IMR-90 (cell line): ENCODE measurements at regions not wholly inside any gene's neighbourhood (a gene's known extent, or its start where the extent isn't known, plus 50 kb on each side); places are given as distances from the start of the nearest gene placed in this dataset.

Experiments used
- ATAC-seq: fragments of 200-7000 bp; cut with Tn5 transposase; 2 replicates; pipeline ENCODE4 v1.9.1; 2020; ENCODE audit warnings: low read depth, mild to moderate bottlenecking, moderate library complexity
- BruUV-seq: library from RNA; stranded (reverse); fragments of 400-500 nt; replicated peaks from 2 replicates; lab custom pipeline; 2021; lab: Mats Ljungman, UMichigan
- CTCF ChIA-PET: fragments of 300-600 bp; formaldehyde crosslinking; extraction: SDS; loops from one replicate; lab custom pipeline; 2021; ENCODE audit warnings: antibody characterized with exemption; lab: Yijun Ruan, JAX
- POLR2A ChIA-PET: fragments of 300-600 bp; sonication (Branson Sonifier 250); formaldehyde crosslinking; loops from one replicate; lab custom pipeline; 2022; ENCODE audit warnings: antibody characterized with exemption; ENCODE audit not compliant: unreplicated experiment; lab: Charles Lee
- DNase-seq: peaks from one replicate; pipeline ENCODE4 v3.0.0; 2013
- H2AFZ ChIP-seq: replicated peaks from 2 replicates; pipeline ENCODE3; 2013; ENCODE audit warnings: low read length, mild to moderate bottlenecking; ENCODE audit not compliant: poor library complexity
- H2AK5ac ChIP-seq: 2 replicates; pipeline ENCODE4 v1.6.1; 2013; ENCODE audit warnings: low read depth, low read length, inconsistent platforms
- H2AK9ac ChIP-seq: replicated peaks from 2 replicates; pipeline ENCODE3; 2013; ENCODE audit warnings: mild to moderate bottlenecking, low read depth, low read length, moderate library complexity; ENCODE audit not compliant: poor library complexity
- H2BK120ac ChIP-seq: 2 replicates; pipeline ENCODE4 v1.6.1; 2013; ENCODE audit warnings: low read depth, low read length, inconsistent platforms
- H2BK15ac ChIP-seq: 3 replicates; pipeline ENCODE4 v1.6.1; 2013; ENCODE audit warnings: low read depth, low read length, inconsistent platforms
- H2BK20ac ChIP-seq: 2 replicates; pipeline ENCODE4 v1.6.1; 2013; ENCODE audit warnings: low read depth, mild to moderate bottlenecking, inconsistent platforms, low read length, moderate library complexity
- H2BK5ac ChIP-seq: 2 replicates; pipeline ENCODE4 v1.6.1; 2013; ENCODE audit warnings: mild to moderate bottlenecking, low read depth, low read length, inconsistent platforms; ENCODE audit not compliant: poor library complexity, severe bottlenecking
- H3K14ac ChIP-seq: replicated peaks from 2 replicates; pipeline ENCODE4 v1.6.1; 2013; ENCODE audit warnings: low read depth, low read length, inconsistent platforms
- H3K18ac ChIP-seq: 2 replicates; pipeline ENCODE4 v1.6.1; 2013; ENCODE audit warnings: low read depth, low read length, control low read depth
- H3K23ac ChIP-seq: 2 replicates; pipeline ENCODE4 v1.6.1; 2013; ENCODE audit warnings: low read depth, low read length, inconsistent platforms
- H3K27ac ChIP-seq: 2 replicates; pipeline ENCODE4 v1.5.1; 2013; ENCODE audit warnings: mild to moderate bottlenecking, control low read depth, low read length; ENCODE audit not compliant: insufficient read depth
- H3K27me3 ChIP-seq: 2 replicates; pipeline ENCODE4 v1.6.1; 2013; ENCODE audit warnings: low read length; ENCODE audit not compliant: control insufficient read depth, insufficient read depth
- H3K36me3 ChIP-seq: 2 replicates; pipeline ENCODE4 v1.6.1; 2013; ENCODE audit warnings: low read length, mixed read lengths; ENCODE audit not compliant: control insufficient read depth, insufficient read depth
- H3K4ac ChIP-seq: 2 replicates; pipeline ENCODE4 v1.6.1; 2013; ENCODE audit warnings: low read depth, low read length, inconsistent platforms
- H3K4me1 ChIP-seq: 2 replicates; pipeline ENCODE4 v1.6.1; 2013; ENCODE audit warnings: low read length, mixed read lengths; ENCODE audit not compliant: control insufficient read depth, insufficient read depth
- H3K4me2 ChIP-seq: 2 replicates; pipeline ENCODE4 v1.6.1; 2013; ENCODE audit warnings: low read depth, mild to moderate bottlenecking, control low read depth, low read length, moderate library complexity
- H3K4me3 ChIP-seq: 2 replicates; pipeline ENCODE4 v1.5.1; 2013; ENCODE audit warnings: low read depth, mild to moderate bottlenecking, control low read depth, low read length, moderate library complexity; ENCODE audit not compliant: insufficient read depth
- H3K56ac ChIP-seq: 2 replicates; pipeline ENCODE4 v1.6.1; 2013; ENCODE audit warnings: low read length, inconsistent platforms; ENCODE audit not compliant: insufficient read depth; ENCODE audit errors: extremely low read depth
- H3K79me1 ChIP-seq, 2 experiments: 2 replicates each; pipeline ENCODE4 v1.6.1; 2013; ENCODE audit warnings: low read length in 2 of 2, inconsistent platforms in 1 of 2, low read depth in 1 of 2
- H3K9ac ChIP-seq: 2 replicates; pipeline ENCODE4 v1.6.1; 2013; ENCODE audit warnings: low read depth, low read length, control low read depth
- H3K9me1 ChIP-seq: 2 replicates; pipeline ENCODE4 v1.6.1; 2013; ENCODE audit warnings: low read length, inconsistent platforms; ENCODE audit not compliant: insufficient read depth
- H3K9me3 ChIP-seq: 2 replicates; pipeline ENCODE4 v1.6.1; 2013; ENCODE audit warnings: low read length; ENCODE audit not compliant: control insufficient read depth, insufficient read depth
- H4K20me1 ChIP-seq: 2 replicates; pipeline ENCODE4 v1.6.1; 2013; ENCODE audit warnings: low read length, inconsistent platforms; ENCODE audit not compliant: insufficient read depth
- H4K5ac ChIP-seq: 2 replicates; pipeline ENCODE4 v1.6.1; 2013; ENCODE audit warnings: mild to moderate bottlenecking, low read depth, low read length, control low read depth
- H4K8ac ChIP-seq, 2 experiments: 2 replicates each; pipeline ENCODE4 v1.6.1; 2013; ENCODE audit warnings: low read depth in 2 of 2, low read length in 2 of 2, control low read depth in 1 of 2, inconsistent platforms in 1 of 2
- H4K91ac ChIP-seq: 2 replicates; pipeline ENCODE4 v1.6.1; 2013; ENCODE audit warnings: low read depth, low read length, inconsistent platforms; ENCODE audit not compliant: insufficient read depth
- BHLHE40 ChIP-seq: fragments of 150-350 bp; IDR thresholded peaks from 2 replicates; pipeline ENCODE4 v1.6.1; 2016; ENCODE audit warnings: mild to moderate bottlenecking, low read depth, low read length
- CTCF ChIP-seq: conservative IDR thresholded peaks from 2 replicates; pipeline ENCODE4 v1.5.1; 2012; ENCODE audit warnings: mild to moderate bottlenecking, low read depth, low read length, improper control_type of control experiment
- ELK1 ChIP-seq: fragments of 150-350 bp; IDR thresholded peaks from 2 replicates; pipeline ENCODE4 v1.6.1; 2016; ENCODE audit warnings: low read depth, mild to moderate bottlenecking, low read length, moderate library complexity, borderline replicate concordance
- FOS ChIP-seq: fragments of 150-350 bp; IDR thresholded peaks from 2 replicates; pipeline ENCODE4 v1.6.1; 2016; ENCODE audit warnings: low read depth, low read length
- MAFK ChIP-seq: IDR thresholded peaks from 2 replicates; pipeline ENCODE4 v1.6.1; 2012; ENCODE audit warnings: low read depth, low read length, improper control_type of control experiment
- MAZ ChIP-seq: IDR thresholded peaks from 2 replicates; pipeline ENCODE4 v1.6.1; 2012; ENCODE audit warnings: low read depth, mild to moderate bottlenecking, low read length, improper control_type of control experiment, moderate library complexity, borderline replicate concordance
- MXI1 ChIP-seq: IDR thresholded peaks from 2 replicates; pipeline ENCODE4 v1.6.1; 2012; ENCODE audit warnings: low read depth, mild to moderate bottlenecking, low read length, moderate library complexity, borderline replicate concordance
- NFE2L2 ChIP-seq: fragments of 150-350 bp; IDR thresholded peaks from 2 replicates; pipeline ENCODE4 v1.6.1; 2016; ENCODE audit warnings: low read depth, mild to moderate bottlenecking, low read length
- POLR2A ChIP-seq: IDR thresholded peaks from 2 replicates; pipeline ENCODE4 v1.6.1; 2012; ENCODE audit warnings: mild to moderate bottlenecking, low read depth, low read length
- RAD21 ChIP-seq: IDR thresholded peaks from 2 replicates; pipeline ENCODE4 v1.6.1; 2012; ENCODE audit warnings: low read length, improper control_type of control experiment
- RCOR1 ChIP-seq: IDR thresholded peaks from 2 replicates; pipeline ENCODE4 v1.6.1; 2012; ENCODE audit warnings: mild to moderate bottlenecking, low read length, improper control_type of control experiment; ENCODE audit not compliant: insufficient replicate concordance
- RFX5 ChIP-seq: IDR thresholded peaks from 2 replicates; pipeline ENCODE4 v1.8.0; 2012; ENCODE audit warnings: low read depth, mild to moderate bottlenecking, low read length, moderate library complexity
- WGBS, 2 experiments: methylation state at CpG; one replicate each; pipeline versions ENCODE4 v1.1.5 to v1.1.7; 2013; ENCODE audit warnings: missing lambda C conversion rate in 2 of 2; ENCODE audit not compliant: insufficient read length in 1 of 2; ENCODE audit errors: extremely low coverage in 2 of 2; 5-methylcytosine and 5-hydroxymethylcytosine counted together
- dilution Hi-C: fragments of 300-500 bp; cut with HindIII; formaldehyde crosslinking; loops from one replicate; pipeline ENCODE4 v1.14.3; 2018; ENCODE audit warnings: low sequenced_read_pairs; ENCODE audit not compliant: unreplicated experiment
- in situ Hi-C: fragments of 300-500 bp; cut with MboI; formaldehyde crosslinking; loops from 3 replicates; pipeline ENCODE4 v1.14.3; 2019; ENCODE audit warnings: low sequenced_read_pairs, inconsistent platforms, mixed read lengths
- intact Hi-C: fragments of 100-400 bp; cut with micrococcal nuclease; formaldehyde crosslinking; loops from 2 replicates; pipeline ENCODE4 v1.10.0; 2022

- no peak for ATAC-seq
- POLR2A ChIA-PET: no interaction called here
- no TSS peak for BruUV-seq
- no peaks in the 10 kb centered on the region for H3K9me1 ChIP-seq
- in situ Hi-C loops (no loop called here), dilution Hi-C loops (no loop called here), intact Hi-C loops (no loop called here)
- no peak overlapping the region for H3K56ac ChIP-seq
- H3K79me1 ChIP-seq: no peaks in the 10 kb centered on the region
- H2BK5ac ChIP-seq: no peak overlapping the region
- H3K27me3 ChIP-seq: no peaks in the 10 kb centered on the region
- H3K14ac ChIP-seq: no peak overlapping the region
- no peak overlapping the region for H3K4me2 ChIP-seq
- no peak overlapping the region for H3K9ac ChIP-seq
- no peaks in the 10 kb centered on the region for H4K20me1 ChIP-seq
- DNase-seq: no peak
- no peak overlapping the region for H2BK120ac ChIP-seq
- no CpG with 5 or more reads among the region's 24 CpGs for WGBS, 2 experiments
- TF ChIP-seq POLR2A: no peak
- no peak for TF ChIP-seq BHLHE40
- TF ChIP-seq NFE2L2: no peak
- no peak for TF ChIP-seq MAZ
- TF ChIP-seq MAFK: no peak
- no peak for TF ChIP-seq ELK1
- TF ChIP-seq RAD21: no peak
- TF ChIP-seq RCOR1: no peak
- no peak for TF ChIP-seq FOS
- no peak for TF ChIP-seq RFX5
- TF ChIP-seq CTCF: no peak
- no peak for TF ChIP-seq MXI1
- no peak overlapping the region for H2BK20ac ChIP-seq
- H3K36me3 ChIP-seq: no peaks in the 10 kb centered on the region
- H3K4me1 ChIP-seq: no peaks in the 10 kb centered on the region
- H3K4me3 ChIP-seq: no peak overlapping the region
- no peak overlapping the region for H2BK15ac ChIP-seq
- no peak overlapping the region for H2AK5ac ChIP-seq
- H2AK9ac ChIP-seq: no peak overlapping the region
- no peak overlapping the region for H3K18ac ChIP-seq
- H3K23ac ChIP-seq: no peak overlapping the region
- H2AFZ ChIP-seq: no peak overlapping the region
- no peak overlapping the region for H4K91ac ChIP-seq
- H4K5ac ChIP-seq: no peak overlapping the region
- peaks cover 15% of the 10 kb centered on the region for H3K9me3 ChIP-seq
- H3K4ac ChIP-seq: no peak overlapping the region
- no peak overlapping the region for H3K27ac ChIP-seq
- CTCF ChIA-PET: interaction anchor here (0.7 kb wide), 1 partner anchor 1593 kb away, joined by 4 read pairs; no protein-coding TSS in a partner anchor
- H4K8ac ChIP-seq: no peak overlapping the region
Measured at GRCh38 chr12:125983094-125983783, 918.0 kb downstream of the AACS start.
